Femur (tissue), 1 donor: ENCODE measurements at regions not wholly inside any gene's neighbourhood (a gene's known extent, or its start where the extent isn't known, plus 50 kb on each side); places are given as distances from the start of the nearest gene placed in this dataset.
"Not testable (repeated sequence)": the region's sequence is repeated elsewhere in the genome, so short reads cannot be mapped to it uniquely, and the experiment has no call there.

Experiments used
- DNase-seq: peaks from one replicate; pipeline ENCODE4 v3.0.0-alpha.2; 2017

DNA sequence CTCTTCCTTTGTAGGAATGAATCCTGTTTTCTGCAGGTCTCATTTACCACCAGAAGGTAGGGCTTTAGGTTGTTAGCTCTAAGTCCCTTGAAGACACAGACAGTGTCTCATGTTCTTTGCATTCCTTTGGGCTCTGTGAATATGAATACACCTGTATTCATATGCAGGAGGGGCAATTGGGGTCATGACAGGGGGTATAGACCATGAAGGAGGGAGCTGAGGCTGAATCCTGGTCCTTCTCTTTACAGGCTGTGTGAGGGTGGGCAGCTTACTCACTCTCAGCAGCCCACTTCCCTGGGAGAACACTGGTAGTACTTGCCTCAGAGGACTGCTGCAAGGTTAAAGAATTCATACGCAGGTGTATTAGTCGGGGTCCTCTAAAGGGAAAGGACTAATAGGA, 267.2 kb upstream of the MGMT start:
- no peak for DNase-seq

DNA sequence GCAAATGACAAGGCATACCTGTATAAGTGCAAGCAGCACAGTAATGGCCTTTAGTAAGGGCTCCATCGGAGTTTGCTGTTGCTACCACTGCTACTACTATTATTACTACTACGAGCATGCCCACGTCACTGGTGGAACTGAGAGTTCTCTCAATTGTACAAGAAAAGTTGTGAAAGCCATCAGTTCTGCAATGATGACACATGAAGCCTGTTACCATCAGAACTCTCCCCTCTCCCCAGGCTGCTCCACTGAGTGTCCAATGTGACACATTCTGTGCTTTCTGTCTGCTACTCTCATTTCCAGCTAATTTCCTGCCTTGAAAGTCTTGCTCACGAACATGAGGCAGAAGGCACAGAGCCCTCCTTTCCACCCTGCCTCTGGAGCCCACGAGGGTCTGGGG, 263.2 kb upstream of the MGMT start:
- DNase-seq, result no peak

DNA sequence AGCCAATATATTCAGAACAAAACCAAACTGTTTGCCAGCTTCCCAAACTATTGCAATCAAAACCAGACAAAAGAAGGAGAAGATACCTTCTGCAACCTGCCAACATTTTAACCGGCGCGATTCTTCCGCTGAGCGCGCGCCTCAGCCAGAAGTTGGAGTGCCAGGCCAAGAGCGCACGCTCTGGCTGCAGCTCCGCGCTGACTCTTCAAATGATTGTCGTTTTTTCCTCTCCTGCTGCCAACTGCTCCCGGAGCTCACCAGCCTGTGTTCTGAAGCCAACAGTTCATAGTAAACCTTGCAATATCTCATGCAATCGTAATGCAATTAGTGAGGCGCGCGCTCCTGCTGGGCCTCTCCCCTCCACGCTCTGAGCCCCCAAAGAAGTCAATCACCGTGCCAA, 259.7 kb upstream of the MGMT start:
- peak; percentile 69 for DNase-seq

DNA sequence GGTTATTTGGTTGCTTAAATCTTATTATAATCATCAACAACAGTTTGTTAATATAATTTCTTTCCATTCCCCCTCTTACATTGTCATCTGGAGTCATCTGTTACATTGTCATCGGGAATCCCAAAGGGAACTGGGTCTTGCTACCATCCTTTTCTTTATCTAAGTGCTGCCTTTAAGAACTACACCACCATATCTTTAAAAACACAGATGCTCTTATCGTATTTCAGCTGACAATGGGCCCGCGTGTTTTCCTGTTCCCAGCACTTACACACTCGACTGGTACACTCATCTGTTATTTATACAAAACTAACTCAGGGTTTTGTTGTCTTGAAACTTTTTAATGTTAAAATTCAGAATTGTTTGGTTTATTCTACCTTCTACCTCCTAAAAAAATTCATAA, 256.2 kb upstream of the MGMT start:
- no peak for DNase-seq

DNA sequence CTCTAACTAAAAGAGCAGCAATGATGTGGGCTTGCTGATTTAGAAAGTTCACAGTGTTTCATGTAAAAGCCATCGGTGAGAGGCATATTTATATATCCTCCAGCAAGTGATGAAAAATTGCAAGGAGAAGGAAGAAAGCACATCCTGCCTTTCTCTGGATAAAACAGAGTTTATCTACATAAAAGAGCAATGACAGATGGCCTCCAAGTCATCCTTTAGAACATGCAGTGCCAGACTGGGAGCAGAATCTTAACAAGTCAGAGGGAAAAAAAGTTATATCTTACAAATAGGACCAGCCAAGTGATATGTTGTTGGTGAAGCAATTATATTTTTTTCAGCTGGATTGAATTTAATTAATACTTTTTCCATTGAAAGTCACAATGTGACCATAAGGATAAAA, 253.8 kb upstream of the MGMT start:
- DNase-seq, result no peak

DNA sequence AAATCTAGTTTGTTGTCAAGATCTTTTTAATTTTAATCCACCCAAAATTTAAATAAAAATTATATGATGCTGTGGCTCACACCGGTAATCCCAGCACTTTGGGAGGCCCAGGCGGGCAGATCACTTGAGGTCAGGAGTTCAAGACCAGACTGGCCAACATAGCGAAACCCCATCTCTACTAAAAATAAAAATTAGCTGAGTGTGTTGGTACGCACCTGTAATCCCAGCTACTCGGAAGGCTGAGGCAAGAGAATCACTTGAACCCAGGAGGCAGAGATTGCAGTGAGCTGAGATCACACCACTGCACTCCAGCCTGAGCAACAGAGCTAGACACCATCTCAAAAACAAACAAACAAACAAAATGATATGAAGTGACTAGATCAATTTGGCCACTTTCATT, 253.0 kb upstream of the MGMT start:
- not testable (repeated sequence) for DNase-seq

DNA sequence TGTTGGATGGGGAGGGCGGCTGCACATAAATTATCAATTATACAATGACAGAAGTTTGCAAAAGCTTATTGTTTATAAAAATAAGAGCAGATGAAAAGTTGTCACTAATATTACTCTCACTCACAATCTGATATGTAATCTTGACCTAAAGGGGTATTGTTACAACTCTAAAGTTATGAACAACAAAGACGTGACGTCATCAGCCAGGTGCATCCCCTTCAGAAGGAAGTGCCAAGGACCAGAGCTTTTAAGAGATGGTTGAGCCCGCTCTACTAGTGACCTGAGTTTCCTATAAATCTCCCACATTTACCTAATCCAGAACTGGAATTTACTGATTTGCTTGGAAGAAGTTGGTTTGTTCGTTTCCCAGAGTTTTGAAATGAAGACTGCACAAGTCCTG, 247.7 kb upstream of the MGMT start:
- DNase-seq, result no peak

DNA sequence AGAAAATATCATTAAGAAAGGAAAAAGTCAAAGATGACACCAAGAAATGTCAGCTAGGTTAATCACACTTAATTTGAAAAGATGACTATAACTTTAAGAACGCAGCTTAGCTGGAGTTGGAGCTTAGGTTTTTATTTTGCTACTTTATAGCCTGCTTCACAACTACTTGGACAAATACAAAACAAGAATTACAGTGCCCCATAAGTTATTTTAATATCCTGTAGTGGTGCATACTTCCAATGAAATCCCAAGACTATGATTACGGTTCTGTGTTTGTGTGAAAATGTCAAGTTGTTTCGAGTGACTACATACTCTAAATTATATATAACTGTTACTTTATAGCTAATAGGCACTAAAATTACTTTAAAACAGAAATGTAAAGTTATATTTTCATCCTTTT, 244.6 kb upstream of the MGMT start:
- no peak for DNase-seq

DNA sequence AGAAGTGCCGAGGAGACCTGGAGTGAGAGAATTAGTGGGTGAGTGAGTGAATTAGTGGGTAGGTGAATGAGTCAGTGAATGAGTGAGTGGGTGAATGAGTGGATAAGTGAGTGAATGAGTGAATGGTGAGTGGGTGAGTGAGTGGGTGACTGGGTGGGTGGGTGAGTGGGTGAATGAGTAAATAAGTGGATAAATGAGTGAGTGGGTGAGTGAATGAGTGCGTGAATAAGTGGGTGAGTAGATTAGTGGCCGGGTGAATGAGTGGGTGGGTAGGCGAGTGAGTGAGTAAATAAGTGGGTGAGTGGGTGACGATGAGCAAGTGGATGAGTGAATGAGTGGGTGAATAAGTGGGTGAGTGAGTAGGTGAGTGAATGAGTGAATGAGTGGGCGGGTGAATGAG, 243.7 kb upstream of the MGMT start:
- DNase-seq, result no peak

DNA sequence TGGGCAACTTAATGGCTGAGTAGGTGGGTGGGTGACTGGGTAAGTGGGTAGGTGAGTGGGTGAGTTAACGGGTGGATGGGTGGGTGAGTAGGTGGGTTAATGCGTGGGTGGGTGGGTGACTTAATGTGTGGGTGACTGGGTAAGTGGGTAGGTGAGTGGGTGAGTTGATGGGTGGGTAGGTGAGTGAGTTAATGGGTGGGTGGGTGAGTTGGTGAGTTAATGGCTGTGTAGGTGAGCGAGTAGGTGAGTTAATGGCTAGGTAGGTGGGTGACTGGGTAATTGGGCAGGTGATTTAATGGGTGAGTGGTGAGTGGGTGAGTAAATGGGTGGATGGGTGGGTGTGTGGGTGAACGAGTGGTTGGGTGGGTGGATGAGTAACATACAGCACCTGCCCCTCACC, 243.0 kb upstream of the MGMT start:
- DNase-seq, result no peak

DNA sequence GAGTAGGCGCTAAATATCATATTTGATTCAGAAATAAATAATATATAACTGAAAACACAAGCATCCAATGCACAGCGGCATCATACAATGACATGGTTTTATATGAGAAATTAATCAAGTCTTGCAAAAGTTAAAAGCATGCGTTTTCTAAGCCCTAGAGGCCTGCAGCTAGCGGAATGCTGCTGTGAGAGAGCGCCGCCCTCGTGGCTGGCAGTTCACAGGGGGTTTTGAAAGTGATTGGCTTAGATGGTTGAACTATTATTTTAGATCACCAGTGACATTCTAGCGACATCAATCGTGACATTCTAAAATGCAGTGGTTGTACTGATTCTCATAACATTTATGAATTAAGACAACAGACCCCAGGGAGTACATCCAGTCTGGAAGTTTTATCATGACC, 235.2 kb upstream of the MGMT start:
- DNase-seq, result no peak

DNA sequence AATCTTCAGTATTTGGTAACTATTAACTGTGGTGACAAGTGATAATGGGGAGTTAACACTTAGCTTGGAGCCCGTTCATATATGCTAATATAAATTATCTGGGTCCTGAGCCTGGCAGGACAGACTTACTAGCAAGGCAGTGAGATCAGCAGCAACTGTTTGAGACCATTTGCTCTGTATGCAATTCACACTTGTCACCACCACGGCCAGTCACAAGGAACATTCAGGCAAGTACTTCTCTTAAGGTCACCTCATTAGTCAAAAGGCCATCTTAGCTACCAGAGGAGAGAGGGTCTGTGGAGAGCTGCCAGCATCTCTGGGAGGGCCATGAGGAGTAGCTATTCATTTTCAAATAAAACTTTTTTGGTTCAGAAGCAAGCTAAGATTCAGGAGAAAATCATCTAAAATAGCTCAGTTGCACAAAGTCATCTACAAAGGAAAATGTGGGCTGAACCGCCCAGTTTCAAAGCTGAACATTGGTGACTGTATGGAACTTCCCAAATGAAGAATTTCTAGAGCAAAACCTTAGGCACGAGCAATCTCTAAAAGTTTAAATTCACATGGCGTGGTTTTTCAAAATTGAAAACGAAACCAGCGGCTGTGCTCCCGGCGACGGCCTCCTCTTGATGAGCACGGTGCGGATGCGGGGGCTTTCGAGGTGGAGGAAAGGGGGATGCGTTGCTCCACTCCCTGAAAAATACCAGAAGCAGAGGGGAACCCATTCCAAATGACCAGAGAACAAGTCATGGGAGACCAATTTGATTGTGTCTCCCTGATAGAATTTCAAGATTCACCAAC, 233.5 kb upstream of the MGMT start:
- DNase-seq, result no peak

DNA sequence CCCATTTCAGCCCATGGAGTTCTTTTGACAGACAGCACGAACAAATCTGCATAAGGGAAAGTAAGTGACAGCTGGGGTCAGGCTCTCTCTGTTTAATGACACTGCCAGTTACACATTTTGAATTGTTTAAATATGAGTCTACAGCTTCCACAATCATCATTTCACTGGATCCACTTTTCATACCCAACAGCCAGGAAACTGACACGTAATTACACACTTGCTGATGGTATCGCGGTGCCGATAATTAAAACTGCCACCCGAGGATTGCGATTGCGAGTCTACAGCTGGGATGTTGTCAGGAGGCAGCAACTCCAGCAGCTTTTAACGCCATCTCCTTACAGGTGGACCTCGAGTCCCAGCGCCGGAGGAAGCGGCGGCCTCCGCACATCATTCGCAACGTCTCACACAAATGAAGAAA, 230.8 kb upstream of the MGMT start:
- no peak for DNase-seq

DNA sequence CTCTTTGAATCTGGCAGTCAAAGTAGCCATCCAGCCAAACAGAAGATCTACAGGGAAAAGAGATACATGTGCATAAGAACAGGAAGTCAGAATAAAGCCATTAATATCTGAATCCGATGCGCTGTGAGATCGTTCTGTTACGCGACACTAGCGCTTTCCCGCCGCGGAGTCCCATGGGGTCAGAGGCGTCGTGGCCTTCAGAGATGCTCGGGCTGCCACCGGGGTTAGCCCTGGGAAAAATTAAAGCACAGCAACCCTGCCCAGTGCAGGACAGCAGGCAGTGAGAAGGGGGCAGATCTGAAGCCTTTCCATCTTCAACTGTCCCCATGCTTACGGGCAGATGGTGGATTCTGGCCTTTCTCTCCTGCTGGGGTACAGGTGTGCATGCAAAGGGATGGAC, 225.6 kb upstream of the MGMT start:
- DNase-seq, result no peak

DNA sequence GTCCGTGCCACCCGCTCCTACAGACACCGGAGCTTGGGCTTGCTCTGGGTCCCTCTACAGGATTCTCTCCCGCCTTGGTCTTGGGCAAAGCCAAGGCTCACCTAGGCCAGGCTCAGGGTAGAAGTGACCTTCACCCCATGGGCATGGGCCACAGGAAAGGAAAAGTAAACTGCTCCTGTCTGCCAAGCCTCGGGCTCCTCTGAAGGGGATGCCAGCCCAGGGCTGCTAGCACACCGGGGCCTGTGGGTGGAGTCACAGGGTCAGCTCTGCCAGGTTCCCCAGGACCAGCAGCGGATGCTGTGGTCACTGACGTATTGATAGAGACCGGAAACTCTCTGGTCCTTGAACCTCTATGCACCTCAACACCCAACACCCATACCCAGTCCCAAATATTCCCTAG, 222.7 kb upstream of the MGMT start:
- no peak for DNase-seq

DNA sequence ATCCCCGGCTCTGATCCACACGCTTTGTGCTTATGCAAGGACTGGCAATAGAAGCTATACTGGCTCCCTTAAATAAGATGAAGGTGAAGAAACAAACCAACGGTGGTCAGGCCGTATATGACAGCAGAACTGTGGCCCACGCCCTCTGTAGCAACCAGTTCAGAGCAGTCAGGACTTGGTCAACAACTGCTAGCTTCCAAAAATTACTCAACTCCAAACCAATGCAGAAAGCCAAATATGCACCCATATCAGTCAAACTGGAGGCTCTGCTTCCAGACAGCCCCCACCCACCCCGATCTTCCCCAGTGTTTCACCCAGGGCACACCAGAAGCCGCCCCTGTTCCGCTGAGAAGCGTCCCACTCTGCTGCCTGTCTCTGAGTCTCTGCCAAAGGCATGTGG, 222.3 kb upstream of the MGMT start:
- DNase-seq, result no peak

DNA sequence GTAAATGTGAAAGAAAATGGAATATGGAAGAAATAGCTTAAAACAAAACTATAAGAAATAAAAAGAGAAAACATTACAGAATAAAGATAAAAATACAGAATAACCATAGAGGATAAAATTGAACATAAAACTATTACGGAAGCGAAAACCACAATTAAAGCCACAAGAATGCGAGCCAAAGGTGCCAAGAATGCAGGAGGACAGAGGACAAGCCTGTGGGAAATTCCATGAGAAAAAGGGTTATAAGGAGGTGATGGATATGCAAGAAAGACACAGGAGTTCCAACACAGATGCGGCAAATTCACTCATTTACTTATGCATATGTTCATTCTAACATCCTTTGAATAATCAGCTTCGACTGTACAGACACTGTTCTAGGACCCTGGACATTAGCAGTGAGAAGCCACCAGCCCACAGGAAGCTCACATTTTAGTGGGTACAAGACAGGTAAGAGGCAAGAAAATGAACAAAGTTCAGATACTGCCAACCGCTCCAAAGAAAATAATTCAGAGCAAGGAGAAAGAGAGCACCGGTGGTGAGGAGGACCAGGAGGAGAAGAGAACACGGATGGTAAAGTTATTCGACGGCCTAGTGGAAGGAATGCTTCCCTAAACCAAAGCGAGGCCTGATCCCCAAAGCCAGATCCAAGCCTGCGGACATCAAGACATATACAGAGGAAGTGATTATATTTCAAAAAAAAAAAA, 213.7 kb upstream of the MGMT start:
- DNase-seq, result no peak

DNA sequence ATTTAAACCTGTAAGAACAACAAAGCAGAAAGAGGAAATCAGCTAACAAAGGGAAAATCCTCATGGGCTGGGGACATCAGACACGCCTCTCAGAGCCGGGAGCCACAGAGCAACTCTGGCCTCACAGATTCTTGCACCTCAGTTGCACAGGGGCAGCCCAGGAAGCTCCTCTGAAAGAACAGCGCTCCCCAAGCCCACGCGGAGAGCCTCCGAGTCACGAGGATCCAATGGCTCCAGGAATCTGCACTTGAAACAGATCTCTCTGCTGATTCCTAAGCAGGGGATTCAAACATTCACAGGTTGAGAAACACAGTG, 213.2 kb upstream of the MGMT start:
- no peak for DNase-seq

DNA sequence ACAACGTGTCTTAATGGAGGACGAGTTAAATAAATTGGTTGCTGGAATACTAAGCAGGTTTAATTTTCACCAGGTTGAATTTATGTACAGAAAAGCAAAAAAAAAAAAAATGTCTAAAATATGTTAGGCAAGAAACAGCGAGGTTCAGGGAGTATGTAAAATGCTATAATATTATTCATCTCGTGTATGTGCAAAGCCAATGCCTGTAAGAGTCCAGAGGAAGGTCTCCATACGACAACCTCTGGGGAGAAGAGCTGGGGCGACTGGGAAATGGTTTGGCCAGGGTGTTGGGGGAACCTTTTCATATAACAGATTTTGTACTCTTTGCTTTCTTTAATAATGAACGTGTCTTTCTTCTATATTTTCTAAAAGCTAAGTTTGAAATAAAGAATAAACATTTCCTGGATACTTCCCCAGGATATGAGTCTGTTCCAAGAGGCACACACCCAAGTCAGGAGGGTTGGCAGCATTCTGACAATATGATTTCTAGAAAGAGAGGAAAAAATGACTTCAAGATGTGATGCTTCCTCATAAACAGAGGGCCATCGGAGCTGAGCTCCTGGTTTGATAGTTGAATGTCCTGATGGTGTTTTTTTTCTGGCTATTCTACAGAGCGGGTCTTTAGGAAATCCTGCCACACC, 208.6 kb upstream of the MGMT start:
- DNase-seq, result peak; percentile 74

DNA sequence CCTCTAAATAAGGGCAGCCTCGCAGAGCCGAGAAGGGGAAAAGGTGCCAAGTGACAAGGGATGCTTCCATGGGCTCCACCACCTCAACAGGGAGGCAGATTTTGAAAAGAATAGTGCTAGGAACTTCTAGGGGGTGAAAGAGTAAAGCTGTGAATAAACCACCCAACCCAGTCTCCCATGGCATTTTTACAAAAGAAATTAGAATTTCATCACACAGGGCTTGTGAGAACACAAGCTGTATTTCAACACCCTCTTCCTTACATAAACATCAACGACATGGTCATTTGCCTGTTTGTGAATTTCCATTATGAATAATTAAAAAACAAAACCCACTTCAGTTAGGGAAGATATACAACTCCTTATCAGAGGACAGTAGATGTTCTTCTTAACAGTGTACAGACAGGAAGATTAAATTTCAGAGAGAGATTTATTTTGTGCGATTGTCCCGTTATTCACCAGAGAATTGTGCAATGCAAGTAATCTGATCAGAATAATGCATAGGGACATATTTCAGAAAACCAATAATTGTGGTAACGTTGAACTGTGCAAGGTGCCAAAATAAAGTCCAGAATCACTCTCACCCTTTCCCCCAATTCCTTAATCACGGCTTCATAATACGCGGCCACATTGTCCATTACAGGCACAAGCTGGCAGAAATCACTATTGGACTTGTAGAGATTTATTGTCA, 207.8 kb upstream of the MGMT start:
- no peak for DNase-seq

DNA sequence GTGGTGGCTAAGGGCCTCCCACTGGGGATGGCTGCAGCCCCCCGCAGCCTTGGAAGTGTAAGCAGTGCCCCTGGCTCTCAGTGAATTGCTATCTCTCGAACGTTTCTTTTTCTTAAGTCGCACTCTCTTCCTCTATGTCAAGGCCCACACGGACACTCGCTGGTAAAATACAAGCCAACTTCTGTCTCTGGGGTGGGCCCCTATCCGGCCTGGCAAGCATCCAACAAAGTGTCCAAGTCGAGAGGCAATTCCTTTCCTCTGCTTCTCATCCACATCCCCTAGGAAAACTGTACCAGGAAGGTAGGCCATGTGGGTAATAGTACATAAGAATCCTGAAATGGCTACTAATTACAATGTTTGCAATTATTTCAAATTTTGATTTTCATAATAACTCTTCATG, 194.9 kb upstream of the MGMT start:
- no peak for DNase-seq

DNA sequence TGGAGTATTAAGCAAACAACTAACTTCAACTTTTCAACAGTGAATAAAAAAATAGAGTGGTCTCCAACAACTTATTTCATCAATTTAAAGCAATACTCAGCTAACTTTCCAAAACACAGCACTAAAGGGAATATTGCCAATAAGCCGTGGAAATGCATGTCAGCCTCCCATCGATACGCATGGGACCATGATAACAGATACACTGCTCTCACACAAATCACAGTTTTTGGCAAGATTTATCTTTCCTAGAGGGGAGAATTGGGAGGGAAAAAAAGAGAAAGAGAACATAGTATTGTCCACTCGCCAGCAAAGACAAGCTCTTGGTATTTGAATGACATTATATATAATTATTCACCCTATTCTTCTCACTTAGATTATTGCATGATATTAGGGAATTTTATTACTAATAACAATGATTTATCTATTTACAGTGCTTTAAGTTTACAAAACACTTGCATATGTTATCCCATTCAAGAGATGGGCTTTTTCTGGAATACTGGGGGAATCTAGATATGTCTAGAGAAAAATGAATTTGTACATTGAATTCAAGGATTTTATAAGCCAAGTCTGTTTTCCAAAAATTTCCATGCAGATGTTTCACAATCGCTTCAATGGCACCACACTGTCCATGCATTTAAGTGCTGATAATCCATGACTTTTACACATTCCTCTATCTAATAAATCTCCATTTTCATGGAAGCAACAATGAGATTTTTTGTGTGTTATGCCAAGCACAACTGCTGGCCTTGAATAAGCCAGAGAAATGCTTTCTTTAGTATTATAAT, 194.0 kb upstream of the MGMT start:
- DNase-seq, result no peak

DNA sequence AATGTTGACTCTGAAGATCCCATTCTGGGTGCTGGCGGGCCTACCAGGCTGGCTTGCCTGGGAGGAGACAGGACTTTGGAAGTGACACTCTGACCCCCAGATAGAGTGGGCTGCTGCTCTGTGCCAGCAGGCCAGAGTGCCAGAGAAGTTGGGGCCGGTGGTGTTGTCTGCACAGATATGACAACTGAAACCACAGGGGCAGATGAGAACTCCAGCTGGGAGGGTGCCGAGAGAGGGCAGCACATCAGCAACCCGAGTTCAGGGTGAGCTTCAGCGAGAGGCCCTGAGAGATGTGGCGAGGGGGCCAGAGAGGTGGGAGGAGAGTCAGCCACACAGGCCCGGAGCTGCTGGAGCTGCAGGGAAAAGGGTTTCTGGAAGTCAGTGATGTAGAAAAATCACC, 193.2 kb upstream of the MGMT start:
- DNase-seq, result no peak
